ENCODE measurements at regions not wholly inside any gene's neighbourhood (a gene's known extent, or its start where the extent isn't known, plus 50 kb on each side); places are given as distances from the start of the nearest gene placed in this dataset.

GRCh38 chr12:75721796-75722195, 210.4 kb upstream of the KRR1 start:
- no peak for TF ChIP-seq CTCF (IDR thresholded peaks at IDR 0.05; ENCODE audit: poor library complexity, severe bottlenecking)
- no peak for TF ChIP-seq POLR2AphosphoS5 (IDR thresholded peaks at IDR 0.05)
- no peak for TF ChIP-seq EP300 (conservative IDR thresholded peaks at IDR 0.05; ENCODE audit: poor library complexity, severe bottlenecking)
- TF ChIP-seq REST (IDR thresholded peaks at IDR 0.05; ENCODE audit: borderline replicate concordance): no peak
- TF ChIP-seq EZH2 (IDR thresholded peaks at IDR 0.05; ENCODE audit: borderline replicate concordance, insufficient read depth, low read length, poor library complexity, severe bottlenecking): no peak
- no peak for TF ChIP-seq RAD21 (conservative IDR thresholded peaks at IDR 0.05)
- no peak for TF ChIP-seq TAF1 (IDR thresholded peaks at IDR 0.05; ENCODE audit: low read depth)

Measured in neural cell (in vitro differentiated cells).